ENCODE measurements at regions not wholly inside any gene's neighbourhood (a gene's known extent, or its start where the extent isn't known, plus 50 kb on each side); places are given as distances from the start of the nearest gene placed in this dataset.

DNA sequence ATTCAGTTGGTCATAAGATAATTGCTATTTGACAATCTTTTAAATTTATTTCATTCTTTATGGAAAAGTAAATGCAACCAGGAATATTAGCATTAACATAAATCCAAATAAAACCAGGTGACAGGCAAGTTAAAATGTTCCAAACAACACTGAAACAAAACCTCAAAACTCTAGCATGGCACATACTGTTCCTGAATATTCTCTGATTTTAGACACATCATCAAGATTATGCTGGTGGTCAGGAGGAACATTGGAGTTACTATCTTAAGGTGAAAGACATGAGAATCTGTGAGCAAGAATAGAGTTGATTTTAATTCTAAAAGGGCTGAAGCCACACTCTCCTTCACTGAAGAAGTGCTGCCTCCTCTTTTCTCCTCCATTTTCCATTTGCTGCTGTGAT is 421.0 kb upstream of the THBS1 start:
- TF ChIP-seq POLR2A (IDR thresholded peaks at IDR 0.05): no peak
- TF ChIP-seq, protein P1, sequence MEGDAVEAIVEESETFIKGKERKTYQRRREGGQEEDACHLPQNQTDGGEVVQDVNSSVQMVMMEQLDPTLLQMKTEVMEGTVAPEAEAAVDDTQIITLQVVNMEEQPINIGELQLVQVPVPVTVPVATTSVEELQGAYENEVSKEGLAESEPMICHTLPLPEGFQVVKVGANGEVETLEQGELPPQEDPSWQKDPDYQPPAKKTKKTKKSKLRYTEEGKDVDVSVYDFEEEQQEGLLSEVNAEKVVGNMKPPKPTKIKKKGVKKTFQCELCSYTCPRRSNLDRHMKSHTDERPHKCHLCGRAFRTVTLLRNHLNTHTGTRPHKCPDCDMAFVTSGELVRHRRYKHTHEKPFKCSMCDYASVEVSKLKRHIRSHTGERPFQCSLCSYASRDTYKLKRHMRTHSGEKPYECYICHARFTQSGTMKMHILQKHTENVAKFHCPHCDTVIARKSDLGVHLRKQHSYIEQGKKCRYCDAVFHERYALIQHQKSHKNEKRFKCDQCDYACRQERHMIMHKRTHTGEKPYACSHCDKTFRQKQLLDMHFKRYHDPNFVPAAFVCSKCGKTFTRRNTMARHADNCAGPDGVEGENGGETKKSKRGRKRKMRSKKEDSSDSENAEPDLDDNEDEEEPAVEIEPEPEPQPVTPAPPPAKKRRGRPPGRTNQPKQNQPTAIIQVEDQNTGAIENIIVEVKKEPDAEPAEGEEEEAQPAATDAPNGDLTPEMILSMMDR (IDR thresholded peaks at IDR 0.05 in 8 of 11, conservative IDR thresholded peaks at IDR 0.05 in 3 of 11): no peak

All from spleen (tissue), 7 donors.